ENCODE measurements at regions not wholly inside any gene's neighbourhood (a gene's known extent, or its start where the extent isn't known, plus 50 kb on each side); places are given as distances from the start of the nearest gene placed in this dataset.

GRCh38 chr4:71148545-71148944 is 155.1 kb downstream of the DCK start:
- DNase-seq, result no peak
- TF ChIP-seq CTCF (IDR thresholded peaks at IDR 0.05) (no peak), POLR2A (IDR thresholded peaks at IDR 0.05) (no peak)
- 84 to 100% (median 95%) methylated on average over 1 of the region's 1 CpG for WGBS, 4 donors
- no peak overlapping the region for H3K4me3 ChIP-seq
- H3K4me1 ChIP-seq (replicated peaks in 1 of 2), result no peaks in the 10 kb centered on the region
- H3K9me3 ChIP-seq (replicated peaks in 1 of 3), result no peaks in the 10 kb centered on the region
- no peaks in the 10 kb centered on the region for H3K36me3 ChIP-seq (replicated peaks in 1 of 2)
- intact Hi-C loops (cut with DNase I), result no loop called here
- no peaks in the 10 kb centered on the region for H3K27me3 ChIP-seq
- no peak overlapping the region for H3K27ac ChIP-seq

GRCh38 chr4:71151054-71151453 is 157.6 kb downstream of the DCK start:
- 84 to 89% (median 86%) methylated on average over 2 of the region's 2 CpGs for WGBS, 4 donors
- no peaks in the 10 kb centered on the region for H3K36me3 ChIP-seq (replicated peaks in 1 of 2)
- H3K27me3 ChIP-seq, result no peaks in the 10 kb centered on the region
- H3K27ac ChIP-seq, result no peak overlapping the region
- H3K4me1 ChIP-seq (replicated peaks in 1 of 2), result no peaks in the 10 kb centered on the region
- no peak for DNase-seq
- intact Hi-C loops (cut with DNase I), result no loop called here
- H3K9me3 ChIP-seq (replicated peaks in 1 of 3), result no peaks in the 10 kb centered on the region
- H3K4me3 ChIP-seq, result no peak overlapping the region
- TF ChIP-seq POLR2A (IDR thresholded peaks at IDR 0.05), result no peak

GRCh38 chr4:71156616-71157015 is 163.2 kb downstream of the DCK start:
- intact Hi-C loops (cut with DNase I), result no loop called here
- WGBS, 4 donors, result 29 to 38% (median 35%) methylated on average over 4 of the region's 4 CpGs
- Histone ChIP-seq H3K4me1 (replicated peaks in 1 of 2) (no peaks in the 10 kb centered on the region), H3K9me3 (replicated peaks in 1 of 3) (no peaks in the 10 kb centered on the region), H3K36me3 (replicated peaks in 1 of 2) (no peaks in the 10 kb centered on the region), H3K27me3 (no peaks in the 10 kb centered on the region), H3K27ac (no peak overlapping the region), H3K4me3 (no peak overlapping the region)
- TF ChIP-seq POLR2A (IDR thresholded peaks at IDR 0.05) (no peak), CTCF (IDR thresholded peaks at IDR 0.05) (no peak)
- no peak for DNase-seq

- 88 to 98% (median 91%) methylated on average over 1 of the region's 1 CpG for WGBS, 4 donors
- intact Hi-C loops (cut with DNase I), result no loop called here
- H3K4me1 ChIP-seq (replicated peaks in 1 of 2), result no peaks in the 10 kb centered on the region
- H3K4me3 ChIP-seq, result no peak overlapping the region
- no peaks in the 10 kb centered on the region for H3K27me3 ChIP-seq
- no peaks in the 10 kb centered on the region for H3K36me3 ChIP-seq (replicated peaks in 1 of 2)
- H3K9me3 ChIP-seq (replicated peaks in 1 of 3), result no peaks in the 10 kb centered on the region
- H3K27ac ChIP-seq, result no peak overlapping the region
- TF ChIP-seq CTCF (IDR thresholded peaks at IDR 0.05) (no peak), POLR2A (IDR thresholded peaks at IDR 0.05) (no peak)
- DNase-seq, result no peak
Measured at GRCh38 chr4:71162386-71162785, 168.9 kb downstream of the DCK start.

GRCh38 chr4:71163317-71163716 is 169.9 kb downstream of the DCK start:
- no peaks in the 10 kb centered on the region for H3K4me1 ChIP-seq (replicated peaks in 1 of 2)
- H3K27ac ChIP-seq, result no peak overlapping the region
- no peak overlapping the region for H3K4me3 ChIP-seq
- no peak for DNase-seq
- no peaks in the 10 kb centered on the region for H3K9me3 ChIP-seq (replicated peaks in 1 of 3)
- TF ChIP-seq POLR2A (IDR thresholded peaks at IDR 0.05) (no peak), CTCF (IDR thresholded peaks at IDR 0.05) (no peak)
- no peaks in the 10 kb centered on the region for H3K27me3 ChIP-seq
- H3K36me3 ChIP-seq (replicated peaks in 1 of 2), result no peaks in the 10 kb centered on the region
- intact Hi-C loops (cut with DNase I), result no loop called here
- WGBS, 4 donors, result 48 to 77% (median 65%) methylated on average over 2 of the region's 2 CpGs
